G401.6 (cell line): ENCODE measurements at regions not wholly inside any gene's neighbourhood (a gene's known extent, or its start where the extent isn't known, plus 50 kb on each side); places are given as distances from the start of the nearest gene placed in this dataset.

Experiments
- FAIRE-seq: peaks from 2 replicates; lab custom pipeline; 2012; peaks lifted over from hg19 to GRCh38; lab: Jason Lieb, UNC

GRCh38 chr5:39880985-39881384 lies 456.2 kb upstream of the DAB2 start:
- FAIRE-seq = no peak

GRCh38 chr5:39877479-39877878 lies 452.7 kb upstream of the DAB2 start:
- FAIRE-seq = no peak

- no peak for FAIRE-seq
Measured at GRCh38 chr5:39876146-39876545, 451.4 kb upstream of the DAB2 start.

- no peak for FAIRE-seq
Measured at GRCh38 chr5:39870137-39870536, 445.4 kb upstream of the DAB2 start.

GRCh38 chr5:39869396-39869795 lies 444.6 kb upstream of the DAB2 start:
- no peak for FAIRE-seq

- FAIRE-seq = no peak
Measured at GRCh38 chr5:39867923-39868322, 443.1 kb upstream of the DAB2 start.

- no peak for FAIRE-seq
Measured at GRCh38 chr5:39863926-39864552, 439.3 kb upstream of the DAB2 start.

- FAIRE-seq = no peak
Measured at GRCh38 chr5:39857041-39857440, 432.3 kb upstream of the DAB2 start.

GRCh38 chr5:39854771-39855410 lies 430.1 kb upstream of the DAB2 start:
- no peak for FAIRE-seq

GRCh38 chr5:39850291-39850690 lies 425.5 kb upstream of the DAB2 start:
- no peak for FAIRE-seq

- no peak for FAIRE-seq
Measured at GRCh38 chr5:39846144-39846543, 421.4 kb upstream of the DAB2 start.

- no peak for FAIRE-seq
Measured at GRCh38 chr5:39843767-39844166, 419.0 kb upstream of the DAB2 start.

GRCh38 chr5:39835371-39835770 lies 410.6 kb upstream of the DAB2 start:
- FAIRE-seq = no peak

- no peak for FAIRE-seq
Measured at GRCh38 chr5:39829441-39829840, 404.7 kb upstream of the DAB2 start.

GRCh38 chr5:39826051-39826450 lies 401.3 kb upstream of the DAB2 start:
- FAIRE-seq = no peak

- FAIRE-seq = no peak
Measured at GRCh38 chr5:39825301-39825700, 400.5 kb upstream of the DAB2 start.

- FAIRE-seq = no peak
Measured at GRCh38 chr5:39822020-39822419, 397.2 kb upstream of the DAB2 start.

GRCh38 chr5:39816866-39817265 lies 392.1 kb upstream of the DAB2 start:
- no peak for FAIRE-seq

- FAIRE-seq = no peak
Measured at GRCh38 chr5:39816156-39816845, 391.5 kb upstream of the DAB2 start.

GRCh38 chr5:39815711-39816110 lies 390.9 kb upstream of the DAB2 start:
- no peak for FAIRE-seq

- no peak for FAIRE-seq
Measured at GRCh38 chr5:39811381-39811780, 386.6 kb upstream of the DAB2 start.

- no peak for FAIRE-seq
Measured at GRCh38 chr5:39808656-39809055, 383.9 kb upstream of the DAB2 start.

GRCh38 chr5:39801306-39801705 lies 376.5 kb upstream of the DAB2 start:
- FAIRE-seq = no peak
